MM.1S (cell line): ENCODE measurements at regions not wholly inside any gene's neighbourhood (a gene's known extent, or its start where the extent isn't known, plus 50 kb on each side); places are given as distances from the start of the nearest gene placed in this dataset.

Source experiments
- DNase-seq: peaks from one replicate; pipeline ENCODE4 v3.0.0-alpha.2; 2015
- H2AFZ ChIP-seq: fragments of 300-600 bp; sonication (generic); 2 replicates; pipeline ENCODE4 v1.6.0; 2016; ENCODE audit warnings: antibody characterized with exemption, low read length
- H3F3A ChIP-seq: fragments of 300-600 bp; sonication (generic); 2 replicates; pipeline ENCODE4 v1.6.1; 2016; ENCODE audit warnings: mild to moderate bottlenecking, antibody characterized with exemption, low read length, moderate library complexity, mixed read lengths; ENCODE audit not compliant: insufficient read depth
- H3K27ac ChIP-seq: fragments of 300-600 bp; sonication (generic); 2 replicates; pipeline ENCODE4 v1.5.1; 2016; ENCODE audit warnings: mild to moderate bottlenecking, low read length
- H3K27me3 ChIP-seq: fragments of 300-600 bp; sonication (generic); replicated peaks from 2 replicates; pipeline ENCODE4 v1.6.0; 2016; ENCODE audit warnings: low read length; ENCODE audit not compliant: insufficient read depth
- H3K36me3 ChIP-seq: fragments of 300-600 bp; sonication (generic); replicated peaks from 2 replicates; pipeline ENCODE4 v1.6.1; 2016; ENCODE audit warnings: mild to moderate bottlenecking, low read length, mixed read lengths; ENCODE audit not compliant: insufficient read depth
- H3K4me1 ChIP-seq: fragments of 300-600 bp; sonication (generic); 2 replicates; pipeline ENCODE4 v1.6.1; 2016; ENCODE audit warnings: low read length, mixed read lengths
- H3K4me2 ChIP-seq: fragments of 300-600 bp; sonication (generic); 2 replicates; pipeline ENCODE4 v1.6.0; 2016; ENCODE audit warnings: low read depth, low read length
- H3K4me3 ChIP-seq: fragments of 300-600 bp; sonication (generic); 2 replicates; pipeline ENCODE4 v1.5.1; 2016; ENCODE audit warnings: low read length, mixed read lengths
- H3K79me2 ChIP-seq: fragments of 300-600 bp; sonication (generic); 2 replicates; pipeline ENCODE4 v1.6.1; 2016; ENCODE audit warnings: mixed run types, low read length, mixed read lengths
- H3K9ac ChIP-seq: fragments of 300-600 bp; sonication (generic); 2 replicates; pipeline ENCODE4 v1.6.1; 2016; ENCODE audit warnings: low read length, mixed read lengths
- H3K9me2 ChIP-seq: fragments of 300-600 bp; sonication (generic); replicated peaks from 2 replicates; pipeline ENCODE4 v1.6.1; 2016; ENCODE audit warnings: mild to moderate bottlenecking, low read length, mixed read lengths; ENCODE audit not compliant: insufficient read depth
- H3K9me3 ChIP-seq: fragments of 300-600 bp; sonication (generic); replicated peaks from 2 replicates; pipeline ENCODE4 v1.6.1; 2016; ENCODE audit warnings: mild to moderate bottlenecking, low read length, mixed read lengths; ENCODE audit not compliant: insufficient read depth
- H4K20me1 ChIP-seq: fragments of 300-600 bp; sonication (generic); 2 replicates; pipeline ENCODE4 v1.6.1; 2016; ENCODE audit warnings: mild to moderate bottlenecking, low read length, moderate library complexity, mixed read lengths; ENCODE audit not compliant: insufficient read depth
- EZH2 ChIP-seq: fragments of 300-600 bp; sonication (generic); optimal IDR thresholded peaks from 2 replicates; pipeline ENCODE3; 2017; ENCODE audit warnings: low read depth, mild to moderate bottlenecking, antibody characterized with exemption, low read length, mixed read lengths
- EZH2phosphoT487 ChIP-seq: fragments of 300-600 bp; sonication (generic); IDR thresholded peaks from 2 replicates; pipeline ENCODE4 v1.6.1; 2018; ENCODE audit warnings: antibody characterized with exemption, low read length
- TF ChIP-seq, protein P1 (sequence below): fragments of 300-600 bp; sonication (generic); IDR thresholded peaks from 2 replicates; pipeline ENCODE4 v1.5.1; 2016; ENCODE audit warnings: antibody characterized with exemption, low read length, mixed read lengths

- no peak overlapping the region for H3K4me2 ChIP-seq
- no peak overlapping the region for H2AFZ ChIP-seq
- H3F3A ChIP-seq: no peaks in the 10 kb centered on the region
- no peaks in the 10 kb centered on the region for H3K9me2 ChIP-seq
- no peaks in the 10 kb centered on the region for H3K9me3 ChIP-seq
- no peaks in the 10 kb centered on the region for H4K20me1 ChIP-seq
- TF ChIP-seq EZH2 (no peak), EZH2phosphoT487 (no peak)
- TF ChIP-seq, protein P1, sequence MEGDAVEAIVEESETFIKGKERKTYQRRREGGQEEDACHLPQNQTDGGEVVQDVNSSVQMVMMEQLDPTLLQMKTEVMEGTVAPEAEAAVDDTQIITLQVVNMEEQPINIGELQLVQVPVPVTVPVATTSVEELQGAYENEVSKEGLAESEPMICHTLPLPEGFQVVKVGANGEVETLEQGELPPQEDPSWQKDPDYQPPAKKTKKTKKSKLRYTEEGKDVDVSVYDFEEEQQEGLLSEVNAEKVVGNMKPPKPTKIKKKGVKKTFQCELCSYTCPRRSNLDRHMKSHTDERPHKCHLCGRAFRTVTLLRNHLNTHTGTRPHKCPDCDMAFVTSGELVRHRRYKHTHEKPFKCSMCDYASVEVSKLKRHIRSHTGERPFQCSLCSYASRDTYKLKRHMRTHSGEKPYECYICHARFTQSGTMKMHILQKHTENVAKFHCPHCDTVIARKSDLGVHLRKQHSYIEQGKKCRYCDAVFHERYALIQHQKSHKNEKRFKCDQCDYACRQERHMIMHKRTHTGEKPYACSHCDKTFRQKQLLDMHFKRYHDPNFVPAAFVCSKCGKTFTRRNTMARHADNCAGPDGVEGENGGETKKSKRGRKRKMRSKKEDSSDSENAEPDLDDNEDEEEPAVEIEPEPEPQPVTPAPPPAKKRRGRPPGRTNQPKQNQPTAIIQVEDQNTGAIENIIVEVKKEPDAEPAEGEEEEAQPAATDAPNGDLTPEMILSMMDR: no peak
- H3K4me1 ChIP-seq: no peaks in the 10 kb centered on the region
- no peak overlapping the region for H3K9ac ChIP-seq
- H3K36me3 ChIP-seq: no peaks in the 10 kb centered on the region
- H3K4me3 ChIP-seq: no peak overlapping the region
- H3K79me2 ChIP-seq: no peaks in the 10 kb centered on the region
- H3K27ac ChIP-seq: no peak overlapping the region
- DNase-seq: no peak
- no peaks in the 10 kb centered on the region for H3K27me3 ChIP-seq
These were observed 216.2 kb upstream of the VEGFC start for GRCh38 chr4:177008836-177009501.

GRCh38 chr4:177010418-177010817, 217.7 kb upstream of the VEGFC start:
- no peaks in the 10 kb centered on the region for H3K36me3 ChIP-seq
- H3K4me1 ChIP-seq: no peaks in the 10 kb centered on the region
- no peaks in the 10 kb centered on the region for H3F3A ChIP-seq
- H3K27me3 ChIP-seq: no peaks in the 10 kb centered on the region
- TF ChIP-seq, protein P1: no peak
- TF ChIP-seq EZH2phosphoT487 (no peak), EZH2 (no peak)
- no peaks in the 10 kb centered on the region for H3K9me2 ChIP-seq
- no peaks in the 10 kb centered on the region for H4K20me1 ChIP-seq
- no peak for DNase-seq
- H3K9me3 ChIP-seq: no peaks in the 10 kb centered on the region
- H3K9ac ChIP-seq: no peak overlapping the region
- no peak overlapping the region for H3K4me2 ChIP-seq
- H2AFZ ChIP-seq: no peak overlapping the region
- no peak overlapping the region for H3K27ac ChIP-seq
- H3K4me3 ChIP-seq: no peak overlapping the region
- no peaks in the 10 kb centered on the region for H3K79me2 ChIP-seq

DNA sequence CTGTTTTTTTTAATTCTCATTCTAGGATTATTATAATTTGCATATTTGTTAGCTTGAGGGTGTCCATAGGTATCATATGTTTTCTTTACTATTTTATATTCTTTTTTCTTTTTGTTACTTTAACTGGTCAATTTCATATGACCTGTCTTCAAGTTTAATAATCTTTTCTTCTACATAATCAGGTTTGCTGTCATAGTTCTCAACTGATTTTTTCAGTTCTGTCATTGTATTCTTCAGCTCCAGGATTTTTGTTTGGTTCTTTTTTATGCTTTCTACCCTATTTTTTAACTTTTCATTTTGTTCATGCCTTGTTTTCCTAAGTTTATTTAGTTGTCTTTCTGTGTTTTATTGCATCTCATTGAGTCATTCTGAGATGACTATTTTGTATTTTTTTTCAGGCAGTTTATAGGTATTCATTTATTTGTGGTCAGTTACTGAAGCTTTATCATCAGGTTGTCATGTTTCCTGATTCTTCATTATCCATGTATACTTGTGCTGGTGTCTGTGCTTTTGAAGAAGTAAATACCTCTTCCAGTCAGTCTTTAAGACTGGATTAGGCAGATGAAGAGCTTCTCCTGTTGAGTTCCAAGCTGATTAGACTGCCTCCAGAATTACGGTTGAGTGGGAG, 220.3 kb upstream of the VEGFC start:
- Histone ChIP-seq H4K20me1 (no peaks in the 10 kb centered on the region), H3K79me2 (no peaks in the 10 kb centered on the region), H3K4me1 (no peaks in the 10 kb centered on the region), H3K27me3 (no peaks in the 10 kb centered on the region), H3K9me3 (no peaks in the 10 kb centered on the region), H3K27ac (no peak overlapping the region), H3K9me2 (no peaks in the 10 kb centered on the region), H3K4me2 (no peak overlapping the region), H3K9ac (no peak overlapping the region), H3F3A (no peaks in the 10 kb centered on the region), H3K36me3 (no peaks in the 10 kb centered on the region), H2AFZ (no peak overlapping the region), H3K4me3 (no peak overlapping the region)
- no peak for DNase-seq
- TF ChIP-seq EZH2 (no peak), EZH2phosphoT487 (no peak)
- TF ChIP-seq, protein P1: no peak
